NCI-H146 treated with DMSO at 0.1 percent for 48 hours (cell line): ENCODE measurements at regions not wholly inside any gene's neighbourhood (a gene's known extent, or its start where the extent isn't known, plus 50 kb on each side); places are given as distances from the start of the nearest gene placed in this dataset.

ENCODE experiments used
- DNase-seq: peaks from one replicate; lab custom pipeline; 2025; ENCODE audit not compliant: unreplicated experiment; lab: John Stamatoyannopoulos, UW

DNA sequence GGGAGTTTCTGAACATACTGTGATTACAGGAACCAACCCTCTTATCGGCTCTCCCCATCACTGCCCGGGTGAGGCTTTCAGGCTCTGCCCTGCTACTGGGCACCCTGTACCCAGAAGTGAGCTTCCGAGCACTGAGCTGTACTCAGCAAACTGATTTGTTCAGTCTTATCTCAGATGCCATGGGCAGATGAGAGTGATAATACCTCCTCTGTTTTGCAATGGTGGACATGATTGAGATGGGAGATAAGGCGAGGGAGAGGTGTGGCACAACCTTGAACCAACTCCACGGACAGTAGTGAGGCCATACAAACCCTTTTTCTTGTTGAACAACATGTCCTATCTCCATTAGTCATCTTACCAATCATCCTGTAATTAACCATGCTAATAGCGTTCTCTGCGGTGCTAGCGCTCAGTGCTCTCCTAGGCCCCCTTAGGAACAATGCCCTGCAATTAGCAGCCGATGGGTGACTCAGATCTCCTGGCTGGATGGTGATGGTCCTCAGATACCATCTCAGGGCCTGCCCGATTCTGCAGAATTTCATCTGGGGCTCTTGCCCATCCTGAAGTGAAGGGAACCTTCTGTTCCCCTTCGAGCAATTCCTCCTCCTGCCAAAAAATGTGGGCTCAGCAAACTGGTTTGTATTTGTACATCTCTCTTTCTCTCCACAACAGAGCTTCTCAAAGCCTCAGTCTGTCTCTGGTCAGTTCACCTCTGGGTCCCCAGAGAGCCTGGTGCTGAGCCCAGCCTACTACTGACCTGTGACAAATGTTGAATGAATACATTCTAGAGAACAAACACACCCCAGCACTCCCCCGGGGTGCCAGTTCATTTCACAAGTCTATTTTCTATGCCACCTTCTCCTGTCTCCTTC lies 139.3 kb upstream of the IRX3 start:
- no peak for DNase-seq

DNA sequence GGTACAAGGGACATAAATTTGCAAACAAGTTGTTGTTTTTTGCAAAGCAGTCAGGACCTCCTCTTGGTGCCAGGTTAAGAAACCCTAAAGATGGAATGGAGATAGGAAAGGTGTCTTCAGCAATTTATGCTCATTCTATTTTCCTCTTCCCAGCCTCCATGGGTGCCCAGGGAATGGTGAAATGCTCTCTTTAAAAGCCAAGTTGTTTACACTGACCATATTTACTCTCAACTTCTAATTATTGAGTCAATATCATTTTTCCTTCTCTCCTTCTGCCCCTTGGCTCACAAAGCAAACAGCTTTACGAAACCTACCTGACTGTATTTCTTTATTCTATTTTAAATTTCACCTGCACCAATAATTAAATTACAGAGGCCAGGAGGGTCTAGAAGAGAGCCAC lies 138.5 kb upstream of the IRX3 start:
- no peak for DNase-seq

DNA sequence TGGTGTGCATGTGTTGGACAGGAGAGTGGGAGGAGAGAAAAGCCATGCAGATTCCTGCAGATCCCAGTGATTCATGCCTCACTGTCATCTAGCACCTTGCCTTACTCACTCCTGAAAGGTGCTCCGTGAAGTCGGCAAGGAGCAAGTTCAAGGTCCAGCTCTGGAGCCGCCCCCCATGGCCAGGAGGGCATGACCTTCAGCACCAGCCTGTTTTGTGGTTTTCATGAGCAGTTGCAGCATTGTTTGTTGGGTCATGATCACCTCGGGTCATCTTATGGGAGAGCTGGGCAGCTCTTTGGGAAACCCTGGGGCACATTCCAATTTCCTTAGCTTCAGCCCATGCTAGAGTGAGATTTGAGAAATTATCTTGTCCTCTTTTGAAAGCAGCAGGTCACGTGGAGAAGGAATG lies 137.5 kb upstream of the IRX3 start:
- DNase-seq, result no peak

DNA sequence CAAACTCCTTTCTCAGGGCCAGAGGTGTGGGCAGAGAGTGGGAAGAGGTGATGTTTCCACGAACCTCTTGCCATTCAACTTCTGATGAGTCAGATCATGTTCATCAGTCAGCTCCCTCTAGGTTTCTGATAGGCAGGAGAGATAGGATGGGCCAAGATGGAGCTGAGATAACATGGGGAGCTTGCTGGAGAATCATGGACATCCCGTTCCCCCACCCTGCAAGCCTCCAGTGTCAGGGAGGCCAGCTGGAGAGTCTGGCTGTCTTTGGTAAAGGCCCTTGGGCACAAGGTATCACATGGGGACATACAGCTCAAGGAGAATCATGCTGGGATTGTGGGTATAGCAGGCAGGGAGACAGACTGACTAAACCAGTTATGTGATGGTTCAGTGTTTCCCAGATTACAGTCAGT lies 136.0 kb upstream of the IRX3 start:
- DNase-seq, result no peak

DNA sequence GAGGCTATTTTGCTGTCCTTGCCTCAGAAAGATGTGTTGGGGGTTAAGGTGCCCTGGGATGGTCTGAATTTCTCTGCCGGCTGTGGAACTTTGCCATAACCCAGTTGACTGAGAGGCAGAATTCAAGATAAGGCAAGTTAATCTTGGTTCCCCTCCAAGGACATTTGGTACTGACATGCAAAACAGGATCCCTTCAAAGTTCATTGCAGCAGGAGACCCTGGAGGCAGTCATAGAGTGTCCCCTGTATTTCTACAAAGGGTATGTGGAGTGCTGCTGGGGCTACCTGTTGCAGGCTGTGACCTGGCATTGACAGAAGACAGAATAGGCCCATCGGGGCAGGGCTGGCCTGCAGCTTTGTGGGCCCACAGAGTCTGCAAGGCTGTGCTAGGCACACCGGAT lies 135.6 kb upstream of the IRX3 start:
- no peak for DNase-seq

DNA sequence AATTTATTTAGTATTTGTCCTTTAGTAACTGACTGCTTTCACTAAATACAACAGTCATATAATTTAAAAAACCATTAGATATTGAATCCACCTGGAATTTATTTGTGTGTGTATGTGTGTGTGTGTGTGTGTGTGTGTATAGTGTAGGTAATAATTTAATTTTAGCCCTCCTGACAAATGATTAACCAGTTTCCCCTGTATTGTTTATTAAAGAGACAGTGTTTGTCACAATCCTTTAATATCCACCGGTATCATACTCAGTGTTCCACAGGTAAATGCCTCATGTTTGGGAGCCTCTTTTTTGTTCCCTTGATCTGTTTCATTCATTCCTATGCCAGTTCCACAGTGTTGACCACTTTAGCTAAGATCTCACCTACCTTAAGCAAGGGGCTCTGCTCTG lies 134.6 kb upstream of the IRX3 start:
- no peak for DNase-seq

DNA sequence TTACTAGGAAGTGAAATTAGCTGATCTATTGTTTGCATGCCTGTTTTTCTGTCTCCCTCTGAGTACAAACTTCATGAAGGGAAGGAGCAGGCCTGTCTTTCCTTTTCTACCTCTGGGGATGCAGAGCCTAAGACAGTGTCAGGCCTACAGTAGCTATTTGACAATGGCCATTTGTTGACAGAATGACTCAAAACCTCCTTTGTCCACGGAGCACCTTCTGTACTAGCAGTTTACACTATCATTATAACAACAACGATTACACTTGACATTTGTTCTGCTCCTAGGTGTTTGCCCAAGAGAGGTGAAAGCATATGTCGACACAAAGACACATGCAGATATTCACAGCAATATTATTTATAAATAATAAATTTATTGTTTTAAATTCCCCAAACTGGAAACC lies 132.3 kb upstream of the IRX3 start:
- DNase-seq, result no peak

DNA sequence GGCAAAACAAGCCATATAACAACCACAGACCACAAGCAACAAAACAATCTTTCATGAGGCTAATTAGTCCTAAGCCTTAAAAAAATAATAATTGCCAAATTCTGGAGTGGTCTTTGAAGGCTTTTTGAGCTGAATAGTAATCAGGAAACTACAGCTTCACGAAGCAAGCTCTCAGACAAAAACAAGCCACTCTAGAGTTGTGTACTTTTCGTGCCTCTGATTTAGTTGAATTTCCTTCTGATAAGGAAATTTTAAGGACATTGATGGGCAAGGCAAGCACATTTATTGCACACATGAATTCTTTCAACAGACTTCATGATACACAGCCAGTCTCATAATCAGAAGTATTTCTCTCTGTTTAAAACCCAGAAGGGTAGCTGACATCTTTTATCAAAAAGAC lies 130.8 kb upstream of the IRX3 start:
- DNase-seq, result no peak

DNA sequence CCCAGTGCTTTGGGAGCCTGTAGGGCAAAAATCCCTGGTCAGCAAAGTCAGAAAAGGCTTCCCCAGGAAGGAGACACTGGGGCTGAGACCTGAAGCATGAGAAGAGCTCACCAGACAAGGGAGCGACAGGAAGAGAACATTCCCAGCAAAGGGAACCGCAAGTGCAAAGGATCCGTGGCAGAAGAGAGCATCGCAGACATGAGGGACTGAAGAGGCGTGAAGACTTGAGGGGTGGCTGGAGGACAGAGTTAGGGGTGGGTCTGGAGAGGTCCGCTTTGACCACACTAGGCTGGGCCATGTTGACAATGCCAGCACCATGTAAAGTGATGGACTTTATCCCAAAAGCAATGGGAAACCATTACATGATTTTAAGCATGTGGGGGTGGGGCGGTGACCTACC lies 128.1 kb upstream of the IRX3 start:
- DNase-seq, result no peak

DNA sequence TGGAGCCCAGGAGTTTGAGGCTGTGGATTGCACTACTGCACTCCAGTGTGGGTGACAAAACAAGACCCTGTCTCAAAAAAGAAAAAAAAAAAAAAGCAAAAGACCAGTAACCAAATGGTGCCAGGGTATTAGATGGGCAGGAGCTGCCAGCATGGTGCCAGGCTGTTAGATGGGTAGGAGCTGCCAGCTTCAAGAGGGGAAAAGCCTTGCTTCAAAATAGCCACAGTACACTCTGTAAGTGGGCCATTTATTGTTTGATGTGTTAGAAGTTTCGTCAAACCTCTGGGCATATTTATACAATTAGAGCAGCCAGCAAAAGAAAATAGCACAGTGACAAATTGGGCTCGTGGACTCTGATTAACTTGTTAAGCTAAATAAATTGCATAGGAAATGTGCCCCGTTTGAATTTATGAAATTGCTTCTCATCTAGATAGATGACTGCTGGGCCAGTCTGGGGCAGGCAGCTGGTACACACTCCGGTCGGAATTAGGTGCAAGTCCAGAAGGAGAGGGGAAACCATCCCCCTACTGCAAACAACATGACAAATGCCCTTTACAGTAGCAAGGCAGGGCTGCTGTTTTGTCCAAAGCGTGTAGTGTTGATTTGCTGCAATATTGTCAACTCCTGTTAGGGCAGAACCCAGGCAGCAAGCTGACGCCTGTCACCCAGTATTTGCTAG lies 126.3 kb upstream of the IRX3 start:
- no peak for DNase-seq

DNA sequence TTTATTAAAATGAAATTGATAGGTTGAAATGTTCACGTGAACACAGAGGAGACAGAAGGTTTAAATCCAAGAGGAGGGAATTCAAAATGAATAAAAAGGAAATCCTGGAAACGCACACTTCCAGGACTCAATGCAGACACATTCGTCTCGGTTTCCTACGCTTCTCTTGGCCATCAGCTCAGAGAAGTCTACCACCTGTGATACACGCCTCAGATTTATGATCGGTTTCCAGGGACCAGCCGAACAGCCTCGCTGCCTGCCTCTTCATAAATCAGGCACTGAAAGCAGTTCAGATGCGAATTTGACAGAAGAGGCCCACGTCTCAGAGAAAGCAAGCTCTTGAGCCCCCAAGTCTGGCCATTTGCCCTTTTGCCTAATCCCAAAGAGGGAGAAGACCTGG lies 125.5 kb upstream of the IRX3 start:
- no peak for DNase-seq

DNA sequence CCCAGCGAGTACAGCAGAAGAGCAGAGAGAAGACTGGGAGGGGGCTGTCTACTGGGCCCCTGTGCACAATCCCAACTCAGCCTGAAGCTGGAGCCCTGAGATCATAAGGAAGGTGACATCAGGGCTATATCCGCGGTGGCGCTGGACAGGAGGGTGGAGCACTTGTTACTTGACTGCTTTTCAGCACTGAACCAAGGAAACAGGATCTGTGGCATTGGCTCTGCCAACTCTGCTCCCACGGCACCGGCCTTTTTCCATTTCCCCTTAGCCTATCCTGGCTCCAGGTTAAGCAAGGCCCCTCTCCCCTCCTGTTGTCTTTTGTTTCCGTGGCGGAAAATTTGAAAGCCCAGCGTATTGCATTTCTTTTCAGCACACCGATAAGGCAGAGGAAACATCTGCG lies 125.0 kb upstream of the IRX3 start:
- DNase-seq, result no peak

DNA sequence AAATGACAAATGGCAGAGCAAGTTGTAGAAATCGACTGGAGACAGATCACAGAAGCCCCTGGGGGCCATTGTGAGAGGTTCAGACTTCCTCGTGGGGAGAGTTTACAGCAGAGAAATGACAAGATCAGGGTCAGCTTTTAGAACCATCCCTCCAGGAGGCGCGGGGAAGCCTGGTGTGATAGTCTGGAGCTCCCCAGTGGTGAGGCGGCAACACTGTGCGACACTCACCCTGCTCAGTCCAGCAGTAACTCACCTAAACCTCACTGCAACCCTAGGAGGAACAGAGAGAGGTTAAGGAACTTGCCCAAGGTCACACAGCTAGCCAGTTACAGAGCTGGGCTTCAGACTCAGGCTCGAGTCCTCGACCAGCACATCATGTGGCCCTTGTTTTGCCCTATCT lies 123.4 kb upstream of the IRX3 start:
- no peak for DNase-seq

DNA sequence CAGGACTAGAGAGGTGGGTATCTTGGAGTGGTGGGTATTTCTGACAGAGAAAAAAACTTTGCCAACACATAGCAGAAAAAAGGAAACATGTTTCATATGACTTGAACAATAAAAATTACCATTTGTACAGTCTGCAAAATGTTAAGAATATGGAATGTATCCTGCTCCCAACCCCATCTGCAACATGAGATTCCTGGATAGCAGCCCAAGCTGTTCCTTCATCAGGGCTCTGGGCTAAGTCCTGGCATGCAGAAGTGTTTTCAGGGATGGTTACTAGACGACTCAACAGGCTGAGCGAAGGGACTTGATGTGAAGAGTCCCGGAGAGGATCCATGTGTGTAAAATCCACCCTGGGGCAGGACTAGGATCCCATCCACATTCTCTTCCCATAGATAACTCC lies 121.0 kb upstream of the IRX3 start:
- no peak for DNase-seq

DNA sequence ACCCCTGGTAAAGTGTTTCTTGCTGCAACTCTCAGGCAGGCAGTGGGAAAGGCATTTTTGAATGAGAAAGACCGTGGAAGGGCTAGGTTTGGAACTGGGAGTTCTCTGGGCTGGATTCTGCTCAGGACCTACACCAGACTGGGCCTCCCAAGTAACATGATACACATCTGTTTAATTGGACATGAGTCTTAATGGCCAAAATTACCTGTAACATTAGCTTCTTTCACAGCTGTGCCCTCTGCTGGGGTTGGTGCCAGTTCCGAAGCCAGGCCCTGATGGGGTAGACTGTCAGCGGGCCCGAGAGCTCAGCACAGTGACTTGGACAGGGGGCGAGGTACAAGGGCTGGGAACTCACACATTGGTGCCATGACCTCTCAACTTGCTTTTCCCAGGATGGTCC lies 118.9 kb upstream of the IRX3 start:
- no peak for DNase-seq

DNA sequence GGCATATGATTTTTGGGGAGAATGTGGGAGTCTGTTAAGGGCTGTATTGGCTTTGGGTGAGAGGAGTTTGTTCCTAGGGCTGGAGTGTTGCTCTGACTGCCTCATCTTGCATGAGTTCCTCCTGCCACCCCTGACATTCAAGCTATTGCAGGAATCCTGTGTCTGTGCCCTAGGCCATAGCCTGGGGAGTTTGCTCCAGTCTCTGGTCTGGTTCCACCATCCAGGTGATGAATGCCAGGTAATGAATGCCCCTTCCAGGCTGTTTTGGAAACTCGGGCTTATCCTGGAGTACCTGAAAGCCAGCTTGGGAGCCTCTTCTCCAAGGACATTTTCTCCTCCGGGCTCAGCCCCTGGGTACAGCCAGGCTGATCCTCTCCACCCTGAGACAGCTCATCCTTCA lies 117.0 kb upstream of the IRX3 start:
- no peak for DNase-seq

DNA sequence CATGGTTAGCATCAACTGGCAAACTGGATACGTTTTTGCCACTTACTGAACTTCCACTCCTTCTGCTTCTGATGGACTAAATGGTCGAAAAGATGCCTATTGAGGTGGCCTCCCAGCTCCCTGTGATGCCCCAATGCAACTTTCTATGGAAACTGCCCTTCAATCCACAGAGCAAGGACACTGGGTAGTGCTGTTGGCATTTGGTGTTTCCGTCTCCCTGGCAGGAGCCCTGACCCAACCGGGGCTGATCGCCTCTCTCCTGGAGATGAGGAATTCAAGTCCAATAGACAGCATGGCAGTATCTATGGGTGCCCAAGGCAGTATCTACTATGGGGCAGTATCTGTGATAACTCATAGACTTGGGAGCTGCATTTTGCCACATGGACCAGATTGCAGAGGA lies 116.3 kb upstream of the IRX3 start:
- DNase-seq, result no peak

DNA sequence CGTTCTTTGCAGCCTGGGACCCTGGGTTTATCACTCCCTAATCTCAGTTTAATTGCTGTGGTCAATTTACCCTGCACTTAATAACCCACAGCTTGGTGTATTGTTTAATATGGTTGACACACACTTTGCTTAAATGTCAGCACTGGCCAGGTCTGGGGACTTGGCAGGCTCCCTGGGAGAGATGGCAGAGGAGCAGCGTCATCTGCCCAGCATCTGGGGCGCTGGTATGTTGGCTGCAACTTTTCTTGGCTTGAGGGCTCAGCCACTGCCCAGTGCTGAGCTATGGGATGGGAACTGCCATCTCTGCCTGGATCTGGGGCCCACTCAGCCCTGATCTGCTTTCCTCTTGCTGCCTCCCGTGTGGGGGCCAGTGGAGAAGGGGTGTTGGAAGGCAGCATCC lies 115.7 kb upstream of the IRX3 start:
- no peak for DNase-seq

DNA sequence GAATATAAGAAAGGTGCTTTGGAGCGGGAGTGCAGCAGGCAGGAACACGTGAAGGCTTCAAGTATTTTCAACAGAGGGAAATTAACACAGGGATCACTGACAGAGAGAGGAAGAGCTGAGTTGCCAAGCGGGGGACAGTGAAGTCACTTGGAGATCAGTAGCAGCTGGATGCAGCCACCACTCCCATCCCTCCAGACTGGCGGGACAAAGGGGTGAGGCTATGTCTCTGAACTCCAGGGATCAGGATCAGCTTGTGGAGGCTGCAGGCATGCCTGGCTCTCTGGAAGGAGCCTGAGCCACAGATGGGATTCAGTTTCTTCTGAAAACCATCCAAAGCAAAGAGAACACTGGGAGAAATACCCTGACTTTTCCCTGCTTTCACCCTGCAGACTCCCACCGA lies 113.7 kb upstream of the IRX3 start:
- DNase-seq, result no peak

DNA sequence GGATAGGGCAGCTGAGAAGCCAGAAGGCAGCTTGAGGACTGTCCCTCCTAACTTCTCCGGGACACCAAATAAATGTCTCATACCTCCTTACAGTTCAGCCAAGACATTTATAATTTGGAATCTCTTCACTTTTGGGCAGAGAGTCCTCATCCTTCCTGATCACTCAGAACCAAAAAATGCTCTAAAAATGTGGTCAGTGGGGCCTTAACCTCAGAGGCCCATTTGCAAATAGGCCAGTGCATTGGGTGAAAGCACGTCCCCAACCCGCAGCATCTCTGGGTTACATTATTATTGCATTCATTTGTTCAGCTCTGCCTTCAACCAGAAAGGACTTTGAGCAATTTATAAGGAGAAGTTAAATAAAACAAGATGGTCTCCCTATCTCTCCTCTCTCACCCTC lies 112.4 kb upstream of the IRX3 start:
- no peak for DNase-seq

DNA sequence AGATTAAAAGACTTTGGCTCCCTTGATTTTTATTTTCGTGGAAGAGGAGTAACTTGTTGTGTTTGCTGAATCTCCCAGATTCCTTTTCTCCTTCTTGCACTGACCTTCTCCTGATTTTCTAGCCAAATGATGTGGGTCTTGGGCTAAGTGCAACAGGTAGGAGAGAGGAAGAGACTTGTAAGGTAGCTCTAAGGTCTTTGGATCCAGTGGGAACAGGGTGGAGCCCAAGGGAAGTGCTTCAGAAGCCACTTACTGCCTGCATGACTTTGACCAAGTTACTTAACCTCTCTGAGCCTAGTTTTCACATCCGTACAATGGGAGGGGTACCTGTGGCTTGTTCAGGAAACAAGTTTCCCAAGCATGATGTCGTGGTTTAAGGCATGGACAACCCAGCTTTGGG lies 111.3 kb upstream of the IRX3 start:
- DNase-seq, result no peak

DNA sequence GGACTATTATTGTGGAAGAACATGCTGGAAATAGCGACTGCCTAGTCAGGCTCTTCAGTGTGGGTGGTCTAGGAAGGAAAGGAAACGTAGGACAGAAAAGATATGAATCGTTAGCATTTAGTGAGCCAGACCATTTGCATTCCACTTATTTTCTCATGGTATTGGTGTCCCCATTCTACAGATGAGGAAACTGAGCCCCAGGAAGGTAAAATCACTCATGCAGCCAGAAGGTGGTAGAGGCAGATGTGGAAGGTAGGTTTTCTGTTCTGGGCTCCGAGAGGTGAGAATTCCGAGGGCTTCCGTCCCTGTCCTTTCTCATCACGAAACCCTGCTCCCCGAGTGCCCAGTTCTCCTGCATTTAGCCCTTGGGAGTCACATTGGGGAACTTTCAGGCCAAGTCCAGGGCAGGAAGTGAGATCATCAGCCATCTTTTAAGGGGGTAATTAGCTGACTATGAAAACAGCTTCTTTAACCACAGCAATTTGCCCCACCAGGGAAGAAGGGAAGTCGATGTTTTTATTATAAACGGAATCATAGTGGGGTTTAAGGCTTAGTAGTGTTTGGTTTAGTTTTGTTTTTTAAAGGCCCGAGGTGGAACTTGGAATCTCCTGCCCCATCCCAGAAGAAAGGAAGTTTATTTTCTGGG lies 110.7 kb upstream of the IRX3 start:
- DNase-seq, result no peak
